AG10803 (cell line): ENCODE measurements at regions not wholly inside any gene's neighbourhood (a gene's known extent, or its start where the extent isn't known, plus 50 kb on each side); places are given as distances from the start of the nearest gene placed in this dataset.

ENCODE experiments used
- DNase-seq: peaks from one replicate; pipeline ENCODE4 v3.0.0; 2010; ENCODE audit warnings: low read depth
- H3K4me3 ChIP-seq: 2 replicates; pipeline ENCODE4 v1.5.1; 2011; ENCODE audit warnings: mild to moderate bottlenecking, low read length, control low read depth
- TF ChIP-seq, protein P1 (sequence below): conservative IDR thresholded peaks from 2 replicates; pipeline ENCODE4 v1.5.1; 2011; ENCODE audit warnings: mild to moderate bottlenecking, low read length, control low read depth, inconsistent platforms

DNA sequence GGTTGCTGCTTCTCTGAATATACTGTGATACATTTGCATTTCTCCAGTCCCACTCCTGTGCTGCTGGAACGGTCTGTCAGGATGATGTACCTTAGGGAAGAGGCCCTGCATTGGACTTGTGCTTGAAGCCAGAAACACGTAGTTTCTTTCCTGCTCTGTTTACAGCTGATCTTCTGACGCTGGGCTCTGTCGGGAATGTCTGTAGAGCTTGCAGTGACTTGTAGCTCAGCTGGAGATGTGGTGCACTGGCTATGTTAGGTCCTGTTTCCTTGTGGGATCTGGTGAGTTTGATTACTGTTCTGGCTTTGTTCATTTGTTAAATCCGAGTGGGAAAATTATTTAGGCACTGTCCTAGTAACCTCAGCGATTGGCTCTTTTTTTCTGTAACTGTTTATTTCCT lies 137.2 kb upstream of the WDR1 start:
- H3K4me3 ChIP-seq = no peak overlapping the region
- TF ChIP-seq, protein P1, sequence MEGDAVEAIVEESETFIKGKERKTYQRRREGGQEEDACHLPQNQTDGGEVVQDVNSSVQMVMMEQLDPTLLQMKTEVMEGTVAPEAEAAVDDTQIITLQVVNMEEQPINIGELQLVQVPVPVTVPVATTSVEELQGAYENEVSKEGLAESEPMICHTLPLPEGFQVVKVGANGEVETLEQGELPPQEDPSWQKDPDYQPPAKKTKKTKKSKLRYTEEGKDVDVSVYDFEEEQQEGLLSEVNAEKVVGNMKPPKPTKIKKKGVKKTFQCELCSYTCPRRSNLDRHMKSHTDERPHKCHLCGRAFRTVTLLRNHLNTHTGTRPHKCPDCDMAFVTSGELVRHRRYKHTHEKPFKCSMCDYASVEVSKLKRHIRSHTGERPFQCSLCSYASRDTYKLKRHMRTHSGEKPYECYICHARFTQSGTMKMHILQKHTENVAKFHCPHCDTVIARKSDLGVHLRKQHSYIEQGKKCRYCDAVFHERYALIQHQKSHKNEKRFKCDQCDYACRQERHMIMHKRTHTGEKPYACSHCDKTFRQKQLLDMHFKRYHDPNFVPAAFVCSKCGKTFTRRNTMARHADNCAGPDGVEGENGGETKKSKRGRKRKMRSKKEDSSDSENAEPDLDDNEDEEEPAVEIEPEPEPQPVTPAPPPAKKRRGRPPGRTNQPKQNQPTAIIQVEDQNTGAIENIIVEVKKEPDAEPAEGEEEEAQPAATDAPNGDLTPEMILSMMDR = no peak
- DNase-seq = no peak

DNA sequence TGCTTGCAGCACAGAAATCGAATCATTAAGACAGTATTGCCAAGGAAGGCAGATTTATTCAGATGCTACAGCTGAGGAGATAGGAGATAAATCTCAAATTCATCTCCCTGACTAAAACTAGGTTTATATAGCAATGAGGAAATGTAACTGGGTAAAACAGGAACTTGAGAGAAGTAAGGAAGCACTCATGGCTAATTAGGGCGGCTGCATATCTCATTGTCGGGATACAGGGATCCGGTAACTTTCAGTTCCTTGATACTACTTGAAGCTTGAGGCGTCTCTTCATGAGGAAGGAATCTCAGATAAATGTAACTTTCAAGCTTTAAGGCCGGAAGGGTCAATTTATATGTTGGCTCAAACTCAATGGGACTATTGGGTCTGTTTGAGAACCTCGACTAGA lies 129.2 kb upstream of the WDR1 start:
- DNase-seq = no peak
- H3K4me3 ChIP-seq = no peak overlapping the region
- TF ChIP-seq, protein P1 = no peak

DNA sequence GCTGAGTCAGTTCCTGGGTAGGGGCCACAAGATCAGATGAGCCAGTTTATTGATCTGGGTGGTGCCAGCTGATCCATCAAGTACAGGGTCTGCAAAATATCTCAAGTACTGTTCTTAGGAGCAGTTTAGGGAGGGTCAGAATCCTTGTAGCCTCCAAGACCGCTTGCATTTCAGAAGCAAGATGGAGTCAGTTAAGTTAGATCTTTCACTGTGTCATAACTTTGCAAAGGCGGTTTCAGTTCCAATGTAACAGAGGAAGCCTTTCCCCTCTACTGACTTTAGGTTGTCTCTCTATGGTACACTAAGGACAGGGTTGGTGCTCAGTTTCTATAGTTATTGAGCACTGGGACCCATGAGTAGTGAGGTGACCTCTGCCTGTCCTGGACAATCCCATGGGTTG lies 127.3 kb upstream of the WDR1 start:
- DNase-seq = no peak
- H3K4me3 ChIP-seq = no peak overlapping the region
- TF ChIP-seq, protein P1 = no peak

DNA sequence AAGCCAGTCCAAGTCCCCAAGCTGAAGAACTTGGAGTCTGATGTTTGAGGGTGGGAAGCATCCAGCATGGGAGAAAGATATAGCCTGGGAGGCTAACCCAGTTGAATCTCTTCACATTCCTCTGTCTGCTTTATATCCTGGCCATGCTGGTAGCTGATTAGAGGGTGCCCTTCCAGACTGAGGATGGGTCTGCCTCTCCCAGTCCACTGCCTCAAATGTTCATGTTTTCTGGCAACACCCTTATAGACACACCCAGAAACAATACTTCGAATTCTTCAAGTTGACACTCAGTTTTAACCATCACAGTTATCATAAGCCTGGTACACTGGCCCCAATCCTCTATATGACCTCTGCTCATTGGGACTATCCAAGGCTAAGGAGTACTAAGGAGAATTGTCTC lies 124.1 kb upstream of the WDR1 start:
- no peak for DNase-seq
- no peak overlapping the region for H3K4me3 ChIP-seq
- TF ChIP-seq, protein P1 = no peak

DNA sequence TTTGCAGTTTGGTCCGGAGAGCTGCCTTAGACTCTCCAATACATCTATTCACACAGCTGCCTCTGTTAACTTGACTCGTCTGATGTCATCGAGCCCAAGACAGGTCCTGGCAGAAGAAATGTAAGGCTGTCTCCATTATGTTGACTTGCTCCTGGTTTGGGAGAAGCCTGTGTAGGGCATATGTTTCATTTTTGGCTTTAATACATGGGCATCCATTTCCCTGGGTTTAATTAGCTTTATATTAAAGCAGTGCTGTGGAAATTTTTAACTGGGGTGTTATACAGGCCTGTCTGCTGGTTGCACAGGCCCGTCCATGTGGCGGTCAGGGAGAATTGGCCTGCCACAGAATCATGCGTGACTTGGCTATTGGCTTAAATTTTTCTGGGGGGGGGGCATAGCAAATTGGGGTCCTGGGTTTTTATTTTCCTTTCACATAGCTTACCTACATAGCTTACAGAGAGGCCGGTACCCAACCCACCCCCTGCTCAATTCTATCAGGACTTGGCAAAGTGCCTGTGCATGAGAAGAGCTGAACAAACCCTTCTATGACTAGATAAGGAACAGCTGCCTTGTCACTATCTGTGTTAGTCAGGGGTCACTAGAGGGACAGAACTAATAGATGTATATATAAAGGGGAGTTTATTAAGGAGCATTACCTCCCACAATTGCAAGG lies 123.5 kb upstream of the WDR1 start:
- TF ChIP-seq, protein P1 = no peak
- no peak overlapping the region for H3K4me3 ChIP-seq
- no peak for DNase-seq

DNA sequence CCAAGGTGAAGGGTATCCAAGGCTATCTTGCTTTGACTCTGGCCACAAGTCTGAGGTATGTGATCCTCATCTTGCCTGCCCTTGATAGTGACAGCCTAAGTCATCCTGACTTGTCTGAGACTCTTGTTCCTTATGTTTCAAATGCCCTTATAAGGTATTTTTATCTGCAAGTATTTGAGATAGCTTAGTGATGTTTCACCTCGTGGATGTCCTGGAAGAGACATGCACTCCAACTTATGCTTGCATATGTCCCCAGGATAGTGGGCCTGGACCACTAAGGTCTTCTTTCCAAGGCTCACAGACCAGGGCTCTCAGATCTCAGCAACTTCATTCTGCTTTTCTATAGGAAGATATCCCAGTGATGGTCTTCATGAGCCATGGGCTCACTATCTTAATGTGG lies 120.5 kb upstream of the WDR1 start:
- TF ChIP-seq, protein P1 = no peak
- no peak overlapping the region for H3K4me3 ChIP-seq

DNA sequence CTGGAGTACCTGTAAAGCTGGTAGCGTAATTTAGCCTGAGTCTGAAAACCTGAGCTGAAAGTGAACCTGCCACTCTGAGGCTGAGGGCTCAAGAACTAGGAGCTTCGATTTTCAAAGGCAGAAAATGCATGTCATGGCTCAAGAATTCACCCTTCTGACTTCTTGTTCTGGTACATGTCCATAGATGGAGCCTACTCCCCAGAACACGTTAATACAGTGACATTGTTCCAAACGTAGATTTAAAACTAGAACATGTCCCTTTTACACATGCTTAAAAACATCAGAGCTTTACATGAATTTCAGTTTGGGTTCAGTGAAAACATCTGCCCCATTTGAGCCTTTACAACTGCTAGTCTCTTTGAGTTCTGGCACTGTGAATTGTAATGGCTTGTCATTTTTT lies 115.5 kb upstream of the WDR1 start:
- no peak overlapping the region for H3K4me3 ChIP-seq
- no peak for DNase-seq
- TF ChIP-seq, protein P1 = no peak

More for the DNA sequence above, 120.5 kb upstream of the WDR1 start:
- DNase-seq = no peak
